ENCODE measurements at regions not wholly inside any gene's neighbourhood (a gene's known extent, or its start where the extent isn't known, plus 50 kb on each side); places are given as distances from the start of the nearest gene placed in this dataset.

DNA sequence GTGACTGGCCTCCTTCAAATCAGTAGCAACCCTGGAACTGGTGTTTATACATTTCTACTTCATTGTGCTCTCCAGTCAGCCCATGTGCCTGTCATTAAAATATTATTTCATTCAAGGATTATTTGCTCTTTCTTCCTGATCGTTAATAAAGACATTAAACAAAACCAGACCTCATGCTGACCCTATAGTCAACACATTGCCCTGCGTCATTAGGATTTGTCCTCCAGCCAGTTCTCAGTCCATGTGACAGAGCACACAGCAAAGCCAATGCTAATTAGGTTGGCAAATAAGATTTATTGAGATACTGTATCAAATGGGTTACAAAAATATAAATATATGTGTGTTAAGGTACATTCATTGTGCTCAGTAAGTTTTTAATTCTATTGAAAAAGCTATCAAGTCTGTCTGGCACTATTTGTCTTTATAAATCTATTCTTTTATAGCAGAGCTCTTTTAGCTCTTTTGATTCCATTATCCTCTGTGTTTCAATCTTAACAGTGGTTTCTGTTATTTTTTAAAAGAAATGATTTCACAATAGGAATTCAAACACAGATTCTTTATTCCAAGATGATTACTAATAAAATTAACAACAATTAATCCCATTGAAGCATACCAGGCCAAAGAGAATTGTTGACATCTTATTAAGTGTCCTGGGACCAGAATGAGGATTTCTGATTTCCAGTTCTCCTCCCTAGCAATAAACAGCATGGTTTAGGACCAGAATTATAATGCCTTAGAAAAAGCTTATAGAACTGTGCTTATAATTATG is 209.4 kb upstream of the RGMB start:
- ChIA-PET CTCF (no interaction called here), POLR2A (no interaction called here)
- H3K27ac ChIP-seq (ENCODE audit: low read length) = no peak overlapping the region
- no peak for ATAC-seq
- intact Hi-C loops (cut with micrococcal nuclease; ENCODE audit: unreplicated experiment) (no loop called here), in situ Hi-C loops (cut with HindIII; ENCODE audit: low pct_unique_long_range_greater_than_20kb, low sequenced_read_pairs) (no loop called here)
- H3K4me1 ChIP-seq (ENCODE audit: control insufficient read depth, insufficient read depth, low read length) = no peaks in the 10 kb centered on the region
- H3K9me3 ChIP-seq (ENCODE audit: control insufficient read depth, insufficient read depth, low read depth, low read length) = no peaks in the 10 kb centered on the region
- TF ChIP-seq, protein P1, sequence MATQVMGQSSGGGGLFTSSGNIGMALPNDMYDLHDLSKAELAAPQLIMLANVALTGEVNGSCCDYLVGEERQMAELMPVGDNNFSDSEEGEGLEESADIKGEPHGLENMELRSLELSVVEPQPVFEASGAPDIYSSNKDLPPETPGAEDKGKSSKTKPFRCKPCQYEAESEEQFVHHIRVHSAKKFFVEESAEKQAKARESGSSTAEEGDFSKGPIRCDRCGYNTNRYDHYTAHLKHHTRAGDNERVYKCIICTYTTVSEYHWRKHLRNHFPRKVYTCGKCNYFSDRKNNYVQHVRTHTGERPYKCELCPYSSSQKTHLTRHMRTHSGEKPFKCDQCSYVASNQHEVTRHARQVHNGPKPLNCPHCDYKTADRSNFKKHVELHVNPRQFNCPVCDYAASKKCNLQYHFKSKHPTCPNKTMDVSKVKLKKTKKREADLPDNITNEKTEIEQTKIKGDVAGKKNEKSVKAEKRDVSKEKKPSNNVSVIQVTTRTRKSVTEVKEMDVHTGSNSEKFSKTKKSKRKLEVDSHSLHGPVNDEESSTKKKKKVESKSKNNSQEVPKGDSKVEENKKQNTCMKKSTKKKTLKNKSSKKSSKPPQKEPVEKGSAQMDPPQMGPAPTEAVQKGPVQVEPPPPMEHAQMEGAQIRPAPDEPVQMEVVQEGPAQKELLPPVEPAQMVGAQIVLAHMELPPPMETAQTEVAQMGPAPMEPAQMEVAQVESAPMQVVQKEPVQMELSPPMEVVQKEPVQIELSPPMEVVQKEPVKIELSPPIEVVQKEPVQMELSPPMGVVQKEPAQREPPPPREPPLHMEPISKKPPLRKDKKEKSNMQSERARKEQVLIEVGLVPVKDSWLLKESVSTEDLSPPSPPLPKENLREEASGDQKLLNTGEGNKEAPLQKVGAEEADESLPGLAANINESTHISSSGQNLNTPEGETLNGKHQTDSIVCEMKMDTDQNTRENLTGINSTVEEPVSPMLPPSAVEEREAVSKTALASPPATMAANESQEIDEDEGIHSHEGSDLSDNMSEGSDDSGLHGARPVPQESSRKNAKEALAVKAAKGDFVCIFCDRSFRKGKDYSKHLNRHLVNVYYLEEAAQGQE (IDR thresholded peaks at IDR 0.05; ENCODE audit: insufficient read depth in 1 of 2, low read depth in 2 of 2, low read length in 1 of 2) = no peak
- no peak for TF ChIP-seq SIN3A (IDR thresholded peaks at IDR 0.05; ENCODE audit: borderline replicate concordance, insufficient read depth, low read depth, low read length)
- no peak for TF ChIP-seq POLR2AphosphoS5 (IDR thresholded peaks at IDR 0.05; ENCODE audit: low read depth, low read length)
- TF ChIP-seq, protein P2, sequence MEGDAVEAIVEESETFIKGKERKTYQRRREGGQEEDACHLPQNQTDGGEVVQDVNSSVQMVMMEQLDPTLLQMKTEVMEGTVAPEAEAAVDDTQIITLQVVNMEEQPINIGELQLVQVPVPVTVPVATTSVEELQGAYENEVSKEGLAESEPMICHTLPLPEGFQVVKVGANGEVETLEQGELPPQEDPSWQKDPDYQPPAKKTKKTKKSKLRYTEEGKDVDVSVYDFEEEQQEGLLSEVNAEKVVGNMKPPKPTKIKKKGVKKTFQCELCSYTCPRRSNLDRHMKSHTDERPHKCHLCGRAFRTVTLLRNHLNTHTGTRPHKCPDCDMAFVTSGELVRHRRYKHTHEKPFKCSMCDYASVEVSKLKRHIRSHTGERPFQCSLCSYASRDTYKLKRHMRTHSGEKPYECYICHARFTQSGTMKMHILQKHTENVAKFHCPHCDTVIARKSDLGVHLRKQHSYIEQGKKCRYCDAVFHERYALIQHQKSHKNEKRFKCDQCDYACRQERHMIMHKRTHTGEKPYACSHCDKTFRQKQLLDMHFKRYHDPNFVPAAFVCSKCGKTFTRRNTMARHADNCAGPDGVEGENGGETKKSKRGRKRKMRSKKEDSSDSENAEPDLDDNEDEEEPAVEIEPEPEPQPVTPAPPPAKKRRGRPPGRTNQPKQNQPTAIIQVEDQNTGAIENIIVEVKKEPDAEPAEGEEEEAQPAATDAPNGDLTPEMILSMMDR (IDR thresholded peaks at IDR 0.05) = no peak
- no peak for TF ChIP-seq TCF7L2 (IDR thresholded peaks at IDR 0.05; ENCODE audit: low read depth, low read length)
- BruUV-seq (replicated peaks) = no TSS peak
- DNase-seq (ENCODE audit: low read depth, low spot score) = no peak
- no peaks in the 10 kb centered on the region for H3K27me3 ChIP-seq (ENCODE audit: control insufficient read depth, insufficient read depth, low read length)
- no peaks in the 10 kb centered on the region for H3K36me3 ChIP-seq (ENCODE audit: control insufficient read depth, insufficient read depth, low read length)
- no peak overlapping the region for H3K4me3 ChIP-seq (ENCODE audit: low read depth in 2 of 2, low read length in 2 of 2)

DNA sequence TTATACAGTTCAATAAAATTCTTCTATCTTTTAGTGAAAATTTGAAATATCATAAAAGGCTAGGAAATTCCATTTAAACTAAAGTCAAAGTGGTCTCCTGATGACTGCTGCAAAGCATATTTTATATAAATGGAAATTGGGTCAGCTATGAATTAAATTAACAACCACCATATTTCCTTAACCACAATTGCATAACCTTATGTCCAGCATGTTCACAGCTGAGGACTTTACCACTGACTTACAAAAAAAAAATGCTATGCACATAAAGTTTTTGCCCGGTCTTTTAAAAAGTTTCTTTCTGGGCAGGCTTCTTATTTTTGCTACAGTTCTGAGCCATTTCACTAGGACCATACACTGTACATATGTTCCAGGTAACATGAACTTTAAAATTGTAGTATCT is 208.6 kb upstream of the RGMB start:
- no peaks in the 10 kb centered on the region for H3K27me3 ChIP-seq (ENCODE audit: control insufficient read depth, insufficient read depth, low read length)
- H3K9me3 ChIP-seq (ENCODE audit: control insufficient read depth, insufficient read depth, low read depth, low read length) = no peaks in the 10 kb centered on the region
- ATAC-seq = no peak
- in situ Hi-C loops (cut with HindIII; ENCODE audit: low pct_unique_long_range_greater_than_20kb, low sequenced_read_pairs) = no loop called here
- no peak overlapping the region for H3K27ac ChIP-seq (ENCODE audit: low read length)
- ChIA-PET CTCF (no interaction called here), POLR2A (no interaction called here)
- no peaks in the 10 kb centered on the region for H3K4me1 ChIP-seq (ENCODE audit: control insufficient read depth, insufficient read depth, low read length)
- TF ChIP-seq SIN3A (IDR thresholded peaks at IDR 0.05; ENCODE audit: borderline replicate concordance, insufficient read depth, low read depth, low read length) (no peak), POLR2AphosphoS5 (IDR thresholded peaks at IDR 0.05; ENCODE audit: low read depth, low read length) (no peak), TCF7L2 (IDR thresholded peaks at IDR 0.05; ENCODE audit: low read depth, low read length) (no peak)
- TF ChIP-seq, protein P1 (IDR thresholded peaks at IDR 0.05; ENCODE audit: insufficient read depth in 1 of 2, low read depth in 2 of 2, low read length in 1 of 2) = no peak
- TF ChIP-seq, protein P2 (IDR thresholded peaks at IDR 0.05) = no peak
- no TSS peak for BruUV-seq (replicated peaks)
- DNase-seq (ENCODE audit: low read depth, low spot score) = no peak
- H3K36me3 ChIP-seq (ENCODE audit: control insufficient read depth, insufficient read depth, low read length) = no peaks in the 10 kb centered on the region
- no peak overlapping the region for H3K4me3 ChIP-seq (ENCODE audit: low read depth in 2 of 2, low read length in 2 of 2)
- intact Hi-C loops (cut with micrococcal nuclease; ENCODE audit: unreplicated experiment) = no loop called here
